Fibroblast of lung (primary cell): ENCODE measurements at regions not wholly inside any gene's neighbourhood (a gene's known extent, or its start where the extent isn't known, plus 50 kb on each side); places are given as distances from the start of the nearest gene placed in this dataset.

Experiments used
- DNase-seq, 2 donors: peaks; one replicate each; pipeline versions ENCODE4 v3.0.0 to v3.0.0-alpha.2; 2010; ENCODE audit warnings: low read depth in 2 of 2
- H2AFZ ChIP-seq: 2 replicates; pipeline ENCODE4 v1.5.1; 2012; ENCODE audit warnings: low read length, control low read depth, inconsistent platforms
- H3K27ac ChIP-seq: 2 replicates; pipeline ENCODE4 v1.5.1; 2011; ENCODE audit warnings: low read length, control low read depth; ENCODE audit not compliant: insufficient read depth
- H3K27me3 ChIP-seq: 2 replicates; pipeline ENCODE4 v1.5.1; 2011; ENCODE audit warnings: mild to moderate bottlenecking, low read length; ENCODE audit not compliant: control insufficient read depth, insufficient read depth
- H3K36me3 ChIP-seq: 2 replicates; pipeline ENCODE4 v1.5.1; 2011; ENCODE audit warnings: low read length; ENCODE audit not compliant: control insufficient read depth, insufficient read depth
- H3K4me1 ChIP-seq: 2 replicates; pipeline ENCODE4 v1.5.1; 2011; ENCODE audit warnings: low read length; ENCODE audit not compliant: control insufficient read depth, insufficient read depth; ENCODE audit errors: extremely low read depth
- H3K4me2 ChIP-seq: 2 replicates; pipeline ENCODE4 v1.5.1; 2011; ENCODE audit warnings: low read length, control low read depth; ENCODE audit not compliant: insufficient read depth; ENCODE audit errors: extremely low read depth
- H3K4me3 ChIP-seq, 4 experiments: fragments of 200-600 bp in 1 of 4; sonication (generic) in 1 of 4; replicated peaks in 1 of 4; 2 replicates each; pipeline ENCODE4 v1.5.1; 2011 to 2016; ENCODE audit warnings: low read length in 4 of 4, low read depth in 3 of 4, mild to moderate bottlenecking in 3 of 4, control low read depth in 2 of 4, inconsistent platforms in 1 of 4, mixed read lengths in 1 of 4; ENCODE audit not compliant: insufficient read depth in 1 of 4; ENCODE audit errors: control extremely low read depth in 1 of 4
- H3K79me2 ChIP-seq: 2 replicates; pipeline ENCODE4 v1.5.1; 2012; ENCODE audit warnings: mild to moderate bottlenecking, low read length, inconsistent platforms; ENCODE audit not compliant: control insufficient read depth, insufficient read depth
- H3K9ac ChIP-seq: 2 replicates; pipeline ENCODE4 v1.5.1; 2011; ENCODE audit warnings: mild to moderate bottlenecking, low read length, control low read depth; ENCODE audit not compliant: insufficient read depth
- H3K9me3 ChIP-seq: 2 replicates; pipeline ENCODE4 v1.5.1; 2012; ENCODE audit warnings: low read depth, low read length; ENCODE audit not compliant: control insufficient read depth, insufficient read depth
- H4K20me1 ChIP-seq: 2 replicates; pipeline ENCODE4 v1.5.1; 2011; ENCODE audit warnings: low read length; ENCODE audit not compliant: control insufficient read depth, insufficient read depth; ENCODE audit errors: extremely low read depth
- EZH2 ChIP-seq: IDR thresholded peaks from 2 replicates; pipeline ENCODE4 v1.5.1; 2012; ENCODE audit warnings: low read length, control low read depth, mild to moderate bottlenecking; ENCODE audit errors: missing control alignments
- TF ChIP-seq, protein P1 (sequence below), 2 donors: IDR thresholded peaks in 1 of 2; conservative IDR thresholded peaks in 1 of 2; 1 replicate in 1 of 2; 2 replicates in 1 of 2; pipeline ENCODE4 v1.5.1; 2011 to 2012; ENCODE audit warnings: low read length in 2 of 2, control low read depth in 1 of 2, inconsistent platforms in 1 of 2, low read depth in 1 of 2, mild to moderate bottlenecking in 1 of 2

DNA sequence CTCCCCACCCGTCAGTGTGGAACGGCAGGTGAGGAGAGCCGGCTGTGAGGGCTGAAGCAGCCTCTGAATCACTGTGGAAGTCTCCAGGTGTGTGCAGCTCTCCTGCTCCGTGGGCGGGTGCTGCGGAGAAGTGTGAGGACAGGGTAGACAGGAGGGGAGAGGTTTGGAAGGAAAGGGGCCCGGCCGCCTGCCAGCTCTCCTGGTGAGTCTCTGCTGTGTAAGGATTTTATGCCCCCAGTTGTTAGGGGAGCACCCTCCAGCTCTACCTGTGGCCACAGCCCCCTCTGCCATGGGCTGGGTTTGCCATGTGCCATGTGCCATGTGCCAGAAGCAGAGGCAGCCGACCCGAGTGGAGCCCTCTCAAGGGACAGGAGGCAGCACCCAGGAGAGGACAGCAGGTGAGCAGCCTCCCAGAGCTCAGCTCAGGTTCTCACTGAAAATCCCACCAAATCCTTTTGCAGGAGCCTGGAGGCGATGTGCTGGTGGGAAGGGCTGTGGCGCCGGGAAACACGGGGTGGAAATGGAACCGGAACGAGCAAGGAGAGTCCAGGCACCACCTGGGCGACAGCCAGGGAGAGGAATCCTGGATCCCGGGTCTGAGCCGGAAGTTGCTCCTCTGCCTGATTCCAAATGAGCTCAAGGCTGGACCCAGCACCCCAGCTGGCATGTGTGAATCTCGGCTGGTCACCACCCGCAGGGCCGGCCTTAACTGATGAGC lies 804.4 kb downstream of the BRD1 start:
- Histone ChIP-seq H3K9ac (no peak overlapping the region), H3K4me1 (no peaks in the 10 kb centered on the region), H4K20me1 (no peaks in the 10 kb centered on the region), H3K79me2 (no peaks in the 10 kb centered on the region), H3K27me3 (no peaks in the 10 kb centered on the region), H3K4me3 (no peak overlapping the region), H2AFZ (no peak overlapping the region), H3K9me3 (no peaks in the 10 kb centered on the region), H3K4me2 (no peak overlapping the region), H3K27ac (no peak overlapping the region), H3K36me3 (no peaks in the 10 kb centered on the region)
- TF ChIP-seq, protein P1, sequence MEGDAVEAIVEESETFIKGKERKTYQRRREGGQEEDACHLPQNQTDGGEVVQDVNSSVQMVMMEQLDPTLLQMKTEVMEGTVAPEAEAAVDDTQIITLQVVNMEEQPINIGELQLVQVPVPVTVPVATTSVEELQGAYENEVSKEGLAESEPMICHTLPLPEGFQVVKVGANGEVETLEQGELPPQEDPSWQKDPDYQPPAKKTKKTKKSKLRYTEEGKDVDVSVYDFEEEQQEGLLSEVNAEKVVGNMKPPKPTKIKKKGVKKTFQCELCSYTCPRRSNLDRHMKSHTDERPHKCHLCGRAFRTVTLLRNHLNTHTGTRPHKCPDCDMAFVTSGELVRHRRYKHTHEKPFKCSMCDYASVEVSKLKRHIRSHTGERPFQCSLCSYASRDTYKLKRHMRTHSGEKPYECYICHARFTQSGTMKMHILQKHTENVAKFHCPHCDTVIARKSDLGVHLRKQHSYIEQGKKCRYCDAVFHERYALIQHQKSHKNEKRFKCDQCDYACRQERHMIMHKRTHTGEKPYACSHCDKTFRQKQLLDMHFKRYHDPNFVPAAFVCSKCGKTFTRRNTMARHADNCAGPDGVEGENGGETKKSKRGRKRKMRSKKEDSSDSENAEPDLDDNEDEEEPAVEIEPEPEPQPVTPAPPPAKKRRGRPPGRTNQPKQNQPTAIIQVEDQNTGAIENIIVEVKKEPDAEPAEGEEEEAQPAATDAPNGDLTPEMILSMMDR (conservative IDR thresholded peaks at IDR 0.05 in 1 of 2, IDR thresholded peaks at IDR 0.05 in 1 of 2; ENCODE audit: low read depth in 1 of 2, low read length in 2 of 2), result no peak
- no peak for TF ChIP-seq EZH2
- DNase-seq, result no peak

DNA sequence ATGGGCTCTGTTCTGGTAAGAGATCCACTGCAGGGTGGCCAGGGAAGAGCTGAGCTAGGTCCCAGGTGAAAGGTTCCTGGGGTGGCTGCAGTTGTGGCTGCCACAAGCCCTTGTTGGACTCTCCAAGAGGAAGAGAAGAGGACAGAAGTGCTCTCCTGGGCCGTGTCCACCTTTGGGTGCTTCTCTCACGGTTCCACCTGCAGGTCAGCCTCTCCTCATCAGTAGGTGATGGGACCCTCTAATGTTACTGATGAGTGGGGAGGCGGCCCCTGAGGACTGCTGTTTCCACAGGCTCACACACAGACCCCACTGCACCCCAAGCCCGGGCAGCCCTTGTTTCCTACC lies 804.9 kb downstream of the BRD1 start:
- Histone ChIP-seq H3K4me1 (no peaks in the 10 kb centered on the region), H3K27ac (no peak overlapping the region), H3K4me3 (no peak overlapping the region), H3K36me3 (no peaks in the 10 kb centered on the region), H3K4me2 (no peak overlapping the region), H3K9ac (no peak overlapping the region), H3K79me2 (no peaks in the 10 kb centered on the region), H3K9me3 (no peaks in the 10 kb centered on the region), H4K20me1 (no peaks in the 10 kb centered on the region), H2AFZ (no peak overlapping the region), H3K27me3 (no peaks in the 10 kb centered on the region)
- no peak for DNase-seq
- TF ChIP-seq, protein P1 (conservative IDR thresholded peaks at IDR 0.05 in 1 of 2, IDR thresholded peaks at IDR 0.05 in 1 of 2; ENCODE audit: low read depth in 1 of 2, low read length in 2 of 2), result no peak
- no peak for TF ChIP-seq EZH2

DNA sequence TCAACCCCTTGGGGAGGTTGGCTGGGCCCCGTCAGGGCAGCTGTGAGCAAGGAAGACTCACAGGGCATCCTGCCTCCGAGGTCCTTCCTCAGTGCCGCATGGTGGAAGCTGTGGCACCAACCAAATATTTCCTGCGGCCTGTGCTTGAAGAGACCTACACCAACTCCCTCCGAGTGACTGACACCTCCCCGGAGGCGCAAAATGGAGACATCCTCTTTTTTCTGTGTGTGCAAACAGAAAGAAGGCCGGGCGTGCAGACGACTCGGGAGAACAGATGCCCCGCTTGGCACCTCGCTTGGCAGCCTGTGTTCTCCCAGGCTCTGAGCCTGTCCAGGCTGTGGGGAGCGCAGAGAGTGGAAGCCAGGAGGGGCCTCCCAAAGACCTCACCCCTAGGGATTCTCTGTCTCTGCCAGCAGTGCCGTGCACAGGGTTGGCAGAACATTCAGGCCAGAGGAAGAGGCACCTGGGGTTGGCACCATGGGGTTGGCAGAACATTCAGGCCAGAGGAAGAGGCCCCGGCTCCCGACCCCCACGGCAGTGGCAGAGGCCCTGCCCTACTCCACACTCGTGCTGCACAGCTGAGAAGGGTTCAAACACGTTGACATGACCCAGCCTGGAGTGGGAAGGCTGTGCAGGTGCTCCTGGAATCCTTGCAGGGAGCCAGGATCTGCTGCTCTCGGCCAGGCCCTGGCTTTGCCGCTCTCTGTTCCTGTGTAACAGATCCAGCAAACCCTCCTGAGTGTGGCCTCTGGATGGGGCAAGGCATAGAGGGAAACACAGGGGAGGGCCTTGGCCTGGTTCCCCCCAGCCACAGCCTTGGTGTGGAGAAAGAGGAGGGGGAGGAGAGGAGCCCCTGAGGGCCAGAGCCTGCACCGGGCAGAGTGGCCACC lies 805.5 kb downstream of the BRD1 start:
- H3K27me3 ChIP-seq, result no peaks in the 10 kb centered on the region
- no peak overlapping the region for H2AFZ ChIP-seq
- H3K4me3 ChIP-seq, result no peak overlapping the region
- no peaks in the 10 kb centered on the region for H4K20me1 ChIP-seq
- no peaks in the 10 kb centered on the region for H3K79me2 ChIP-seq
- H3K9ac ChIP-seq, result no peak overlapping the region
- no peak overlapping the region for H3K27ac ChIP-seq
- no peaks in the 10 kb centered on the region for H3K9me3 ChIP-seq
- no peak overlapping the region for H3K4me2 ChIP-seq
- no peaks in the 10 kb centered on the region for H3K36me3 ChIP-seq
- no peaks in the 10 kb centered on the region for H3K4me1 ChIP-seq
- TF ChIP-seq, protein P1 (conservative IDR thresholded peaks at IDR 0.05 in 1 of 2, IDR thresholded peaks at IDR 0.05 in 1 of 2; ENCODE audit: low read depth in 1 of 2, low read length in 2 of 2), result no peak
- no peak for TF ChIP-seq EZH2
- no peak for DNase-seq
